ENCODE measurements at regions not wholly inside any gene's neighbourhood (a gene's known extent, or its start where the extent isn't known, plus 50 kb on each side); places are given as distances from the start of the nearest gene placed in this dataset.

- Histone ChIP-seq H3K27me3 (ENCODE audit: control insufficient read depth in 1 of 2, insufficient read depth in 2 of 2, low read length in 2 of 2) (no peaks in the 10 kb centered on the region; a peak in 1 of 5 replicates), H3K4me2 (ENCODE audit: low read depth, low read length) (no peak overlapping the region), H2AFZ (ENCODE audit: low read length) (no peak overlapping the region), H3K36me3 (replicated peaks in 1 of 2; ENCODE audit: control insufficient read depth in 1 of 2, insufficient read depth in 2 of 2, low read length in 2 of 2) (no peaks in the 10 kb centered on the region), H3K79me2 (ENCODE audit: insufficient read depth, low read length) (no peaks in the 10 kb centered on the region), H3K9me3 (ENCODE audit: low read length) (no peaks in the 10 kb centered on the region), H3K4me3 (replicated peaks in 1 of 3; ENCODE audit: insufficient read depth in 1 of 3, low read depth in 2 of 3, low read length in 3 of 3) (no peak overlapping the region), H3K27ac (ENCODE audit: extremely low read length, insufficient read depth, low read length) (no peak overlapping the region), H3K9ac (ENCODE audit: insufficient read depth, low read depth, low read length) (no peak overlapping the region), H3K4me1 (ENCODE audit: insufficient read depth, low read length) (peaks cover 44% of the 10 kb centered on the region), H4K20me1 (ENCODE audit: insufficient read depth, low read length) (no peaks in the 10 kb centered on the region)
- intact Hi-C loops (cut with micrococcal nuclease; ENCODE audit: unreplicated experiment) (no loop called here), in situ Hi-C loops (cut with HindIII; ENCODE audit: extremely low pct_ligation_motif_present, low pct_unique_long_range_greater_than_20kb) (no loop called here)
- DNase-seq (ENCODE audit: low spot score) (no peak), ATAC-seq (no peak), FAIRE-seq (no peak)
- ChIA-PET CTCF (ENCODE audit: low intra/inter-chr PET ratio, low total read pairs) (no interaction called here), POLR2A (no interaction called here)
- 89% methylated on average over 2 of the region's 2 CpGs for WGBS (ENCODE audit: low lambda C conversion rate)
- no peak for TF ChIP-seq SMAD3 (CRISPR knock-in tag; IDR thresholded peaks at IDR 0.05)
- TF ChIP-seq MATR3 (CRISPR knock-in tag; IDR thresholded peaks at IDR 0.05): no peak
- TF ChIP-seq, protein P1, sequence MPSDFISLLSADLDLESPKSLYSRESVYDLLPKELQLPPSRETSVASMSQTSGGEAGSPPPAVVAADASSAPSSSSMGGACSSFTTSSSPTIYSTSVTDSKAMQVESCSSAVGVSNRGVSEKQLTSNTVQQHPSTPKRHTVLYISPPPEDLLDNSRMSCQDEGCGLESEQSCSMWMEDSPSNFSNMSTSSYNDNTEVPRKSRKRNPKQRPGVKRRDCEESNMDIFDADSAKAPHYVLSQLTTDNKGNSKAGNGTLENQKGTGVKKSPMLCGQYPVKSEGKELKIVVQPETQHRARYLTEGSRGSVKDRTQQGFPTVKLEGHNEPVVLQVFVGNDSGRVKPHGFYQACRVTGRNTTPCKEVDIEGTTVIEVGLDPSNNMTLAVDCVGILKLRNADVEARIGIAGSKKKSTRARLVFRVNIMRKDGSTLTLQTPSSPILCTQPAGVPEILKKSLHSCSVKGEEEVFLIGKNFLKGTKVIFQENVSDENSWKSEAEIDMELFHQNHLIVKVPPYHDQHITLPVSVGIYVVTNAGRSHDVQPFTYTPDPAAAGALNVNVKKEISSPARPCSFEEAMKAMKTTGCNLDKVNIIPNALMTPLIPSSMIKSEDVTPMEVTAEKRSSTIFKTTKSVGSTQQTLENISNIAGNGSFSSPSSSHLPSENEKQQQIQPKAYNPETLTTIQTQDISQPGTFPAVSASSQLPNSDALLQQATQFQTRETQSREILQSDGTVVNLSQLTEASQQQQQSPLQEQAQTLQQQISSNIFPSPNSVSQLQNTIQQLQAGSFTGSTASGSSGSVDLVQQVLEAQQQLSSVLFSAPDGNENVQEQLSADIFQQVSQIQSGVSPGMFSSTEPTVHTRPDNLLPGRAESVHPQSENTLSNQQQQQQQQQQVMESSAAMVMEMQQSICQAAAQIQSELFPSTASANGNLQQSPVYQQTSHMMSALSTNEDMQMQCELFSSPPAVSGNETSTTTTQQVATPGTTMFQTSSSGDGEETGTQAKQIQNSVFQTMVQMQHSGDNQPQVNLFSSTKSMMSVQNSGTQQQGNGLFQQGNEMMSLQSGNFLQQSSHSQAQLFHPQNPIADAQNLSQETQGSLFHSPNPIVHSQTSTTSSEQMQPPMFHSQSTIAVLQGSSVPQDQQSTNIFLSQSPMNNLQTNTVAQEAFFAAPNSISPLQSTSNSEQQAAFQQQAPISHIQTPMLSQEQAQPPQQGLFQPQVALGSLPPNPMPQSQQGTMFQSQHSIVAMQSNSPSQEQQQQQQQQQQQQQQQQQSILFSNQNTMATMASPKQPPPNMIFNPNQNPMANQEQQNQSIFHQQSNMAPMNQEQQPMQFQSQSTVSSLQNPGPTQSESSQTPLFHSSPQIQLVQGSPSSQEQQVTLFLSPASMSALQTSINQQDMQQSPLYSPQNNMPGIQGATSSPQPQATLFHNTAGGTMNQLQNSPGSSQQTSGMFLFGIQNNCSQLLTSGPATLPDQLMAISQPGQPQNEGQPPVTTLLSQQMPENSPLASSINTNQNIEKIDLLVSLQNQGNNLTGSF (CRISPR knock-in tag; IDR thresholded peaks at IDR 0.05): no peak
- no peak for TF ChIP-seq MYNN (CRISPR knock-in tag; IDR thresholded peaks at IDR 0.05; ENCODE audit: low read depth)
- no peak for TF ChIP-seq SATB2 (CRISPR knock-in tag; IDR thresholded peaks at IDR 0.05)
- TF ChIP-seq GATA4 (IDR thresholded peaks at IDR 0.05; ENCODE audit: borderline replicate concordance, low read depth): no peak
- TF ChIP-seq RCOR2 (CRISPR knock-in tag; IDR thresholded peaks at IDR 0.05): no peak
- TF ChIP-seq, protein P2, sequence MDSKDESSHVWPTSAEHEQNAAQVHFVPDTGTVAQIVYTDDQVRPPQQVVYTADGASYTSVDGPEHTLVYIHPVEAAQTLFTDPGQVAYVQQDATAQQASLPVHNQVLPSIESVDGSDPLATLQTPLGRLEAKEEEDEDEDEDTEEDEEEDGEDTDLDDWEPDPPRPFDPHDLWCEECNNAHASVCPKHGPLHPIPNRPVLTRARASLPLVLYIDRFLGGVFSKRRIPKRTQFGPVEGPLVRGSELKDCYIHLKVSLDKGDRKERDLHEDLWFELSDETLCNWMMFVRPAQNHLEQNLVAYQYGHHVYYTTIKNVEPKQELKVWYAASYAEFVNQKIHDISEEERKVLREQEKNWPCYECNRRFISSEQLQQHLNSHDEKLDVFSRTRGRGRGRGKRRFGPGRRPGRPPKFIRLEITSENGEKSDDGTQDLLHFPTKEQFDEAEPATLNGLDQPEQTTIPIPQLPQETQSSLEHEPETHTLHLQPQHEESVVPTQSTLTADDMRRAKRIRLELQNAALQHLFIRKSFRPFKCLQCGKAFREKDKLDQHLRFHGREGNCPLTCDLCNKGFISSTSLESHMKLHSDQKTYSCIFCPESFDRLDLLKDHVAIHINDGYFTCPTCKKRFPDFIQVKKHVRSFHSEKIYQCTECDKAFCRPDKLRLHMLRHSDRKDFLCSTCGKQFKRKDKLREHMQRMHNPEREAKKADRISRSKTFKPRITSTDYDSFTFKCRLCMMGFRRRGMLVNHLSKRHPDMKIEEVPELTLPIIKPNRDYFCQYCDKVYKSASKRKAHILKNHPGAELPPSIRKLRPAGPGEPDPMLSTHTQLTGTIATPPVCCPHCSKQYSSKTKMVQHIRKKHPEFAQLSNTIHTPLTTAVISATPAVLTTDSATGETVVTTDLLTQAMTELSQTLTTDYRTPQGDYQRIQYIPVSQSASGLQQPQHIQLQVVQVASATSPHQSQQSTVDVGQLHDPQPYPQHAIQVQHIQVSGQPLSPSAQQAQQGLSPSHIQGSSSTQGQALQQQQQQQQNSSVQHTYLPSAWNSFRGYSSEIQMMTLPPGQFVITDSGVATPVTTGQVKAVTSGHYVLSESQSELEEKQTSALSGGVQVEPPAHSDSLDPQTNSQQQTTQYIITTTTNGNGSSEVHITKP (CRISPR knock-in tag; IDR thresholded peaks at IDR 0.05; ENCODE audit: low read depth): no peak
- TF ChIP-seq, protein P3, sequence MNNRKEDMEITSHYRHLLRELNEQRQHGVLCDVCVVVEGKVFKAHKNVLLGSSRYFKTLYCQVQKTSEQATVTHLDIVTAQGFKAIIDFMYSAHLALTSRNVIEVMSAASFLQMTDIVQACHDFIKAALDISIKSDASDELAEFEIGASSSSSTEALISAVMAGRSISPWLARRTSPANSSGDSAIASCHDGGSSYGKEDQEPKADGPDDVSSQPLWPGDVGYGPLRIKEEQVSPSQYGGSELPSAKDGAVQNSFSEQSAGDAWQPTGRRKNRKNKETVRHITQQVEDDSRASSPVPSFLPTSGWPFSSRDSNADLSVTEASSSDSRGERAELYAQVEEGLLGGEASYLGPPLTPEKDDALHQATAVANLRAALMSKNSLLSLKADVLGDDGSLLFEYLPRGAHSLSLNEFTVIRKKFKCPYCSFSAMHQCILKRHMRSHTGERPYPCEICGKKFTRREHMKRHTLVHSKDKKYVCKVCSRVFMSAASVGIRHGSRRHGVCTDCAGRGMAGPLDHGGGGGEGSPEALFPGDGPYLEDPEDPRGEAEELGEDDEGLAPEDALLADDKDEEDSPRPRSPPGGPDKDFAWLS (CRISPR knock-in tag; IDR thresholded peaks at IDR 0.05; ENCODE audit: borderline replicate concordance): no peak
- no peak for TF ChIP-seq CEBPB (IDR thresholded peaks at IDR 0.05; ENCODE audit: borderline replicate concordance, low read depth, low read length)
- BruUV-seq (replicated peaks): no TSS peak
Measured at GRCh38 chr12:13584541-13584940, 388.0 kb downstream of the EMP1 start.

Measured in HepG2 (cell line).